ENCODE measurements at regions not wholly inside any gene's neighbourhood (a gene's known extent, or its start where the extent isn't known, plus 50 kb on each side); places are given as distances from the start of the nearest gene placed in this dataset.
A peak's percentile ranks its signal among the peaks of the same experiment; 100 is the strongest.

GRCh38 chr19:46935066-46935663 lies 74.4 kb downstream of the ARHGAP35 start:
- peak overlapping the region in 1 of 2 experiments; percentile 1; a peak in 1 of 4 replicates for H3K4me3 ChIP-seq (ENCODE audit: low read depth in 1 of 2, low read length in 2 of 2)
- H2AFZ ChIP-seq (ENCODE audit: low read depth, low read length) = no peak overlapping the region
- H3K4me2 ChIP-seq (ENCODE audit: insufficient read depth, low read length) = peak overlapping the region; percentile 36
- H3K27ac ChIP-seq (ENCODE audit: low read length) = peak overlapping the region; percentile 81
- H3K9me3 ChIP-seq (ENCODE audit: insufficient read depth, low read length, severe bottlenecking) = no peaks in the 10 kb centered on the region
- H3K36me3 ChIP-seq (ENCODE audit: insufficient read depth, low read length) = peaks cover 17% of the 10 kb centered on the region
- H3K4me1 ChIP-seq (ENCODE audit: insufficient read depth, low read length) = peaks cover 26% of the 10 kb centered on the region
- peaks cover 80% of the 10 kb centered on the region for H3K79me2 ChIP-seq (ENCODE audit: insufficient read depth, low read length)
- DNase-seq (no peak), ATAC-seq (ENCODE audit: insufficient read depth, low read depth) (peak; percentile 68)
- no peaks in the 10 kb centered on the region for H3K27me3 ChIP-seq (ENCODE audit: insufficient read depth, low read length, poor library complexity)
- TF ChIP-seq EZH2 (IDR thresholded peaks at IDR 0.05; ENCODE audit: borderline replicate concordance, low read depth, low read length, severe bottlenecking) (no peak), CTCF (IDR thresholded peaks at IDR 0.05; ENCODE audit: borderline replicate concordance, extremely low read depth, low read length, poor library complexity, severe bottlenecking) (no peak)
- peaks cover 14% of the 10 kb centered on the region; the same call in 1 of the 2 replicates for H4K20me1 ChIP-seq (ENCODE audit: insufficient read depth, low read length)
- H3K9ac ChIP-seq (ENCODE audit: low read depth, low read length) = peak overlapping the region; percentile 13

GRCh38 chr19:46943150-46943946 lies 76.3 kb upstream of the NPAS1 start:
- H4K20me1 ChIP-seq (ENCODE audit: insufficient read depth, low read length) = peaks cover 28% of the 10 kb centered on the region
- H3K79me2 ChIP-seq (ENCODE audit: insufficient read depth, low read length) = peaks cover 63% of the 10 kb centered on the region
- no peak for DNase-seq
- H3K27ac ChIP-seq (ENCODE audit: low read length) = 0 out of 2 replicates have a peak overlapping the region, but pooled peaks have one; percentile 1
- H3K27me3 ChIP-seq (ENCODE audit: insufficient read depth, low read length, poor library complexity) = no peaks in the 10 kb centered on the region
- ATAC-seq (ENCODE audit: insufficient read depth, low read depth) = no peak
- TF ChIP-seq CTCF (IDR thresholded peaks at IDR 0.05; ENCODE audit: borderline replicate concordance, extremely low read depth, low read length, poor library complexity, severe bottlenecking) (no peak), EZH2 (IDR thresholded peaks at IDR 0.05; ENCODE audit: borderline replicate concordance, low read depth, low read length, severe bottlenecking) (no peak)
- no peak overlapping the region for H2AFZ ChIP-seq (ENCODE audit: low read depth, low read length)
- no peak overlapping the region for H3K4me2 ChIP-seq (ENCODE audit: insufficient read depth, low read length)
- no peaks in the 10 kb centered on the region for H3K4me1 ChIP-seq (ENCODE audit: insufficient read depth, low read length)
- no peak overlapping the region for H3K9ac ChIP-seq (ENCODE audit: low read depth, low read length)
- H3K36me3 ChIP-seq (ENCODE audit: insufficient read depth, low read length) = peaks cover 60% of the 10 kb centered on the region
- H3K4me3 ChIP-seq (ENCODE audit: low read depth in 1 of 2, low read length in 2 of 2) = no peak overlapping the region
- no peaks in the 10 kb centered on the region for H3K9me3 ChIP-seq (ENCODE audit: insufficient read depth, low read length, severe bottlenecking)

GRCh38 chr19:46944123-46944748 lies 75.4 kb upstream of the NPAS1 start:
- Histone ChIP-seq H2AFZ (ENCODE audit: low read depth, low read length) (no peak overlapping the region), H4K20me1 (ENCODE audit: insufficient read depth, low read length) (peaks cover 28% of the 10 kb centered on the region), H3K9me3 (ENCODE audit: insufficient read depth, low read length, severe bottlenecking) (no peaks in the 10 kb centered on the region), H3K36me3 (ENCODE audit: insufficient read depth, low read length) (peaks cover 64% of the 10 kb centered on the region), H3K27ac (ENCODE audit: low read length) (no peak overlapping the region), H3K9ac (ENCODE audit: low read depth, low read length) (no peak overlapping the region), H3K27me3 (ENCODE audit: insufficient read depth, low read length, poor library complexity) (no peaks in the 10 kb centered on the region), H3K79me2 (ENCODE audit: insufficient read depth, low read length) (peaks cover 64% of the 10 kb centered on the region), H3K4me3 (ENCODE audit: low read depth in 1 of 2, low read length in 2 of 2) (no peak overlapping the region), H3K4me2 (ENCODE audit: insufficient read depth, low read length) (no peak overlapping the region), H3K4me1 (ENCODE audit: insufficient read depth, low read length) (no peaks in the 10 kb centered on the region)
- TF ChIP-seq CTCF (IDR thresholded peaks at IDR 0.05; ENCODE audit: borderline replicate concordance, extremely low read depth, low read length, poor library complexity, severe bottlenecking) (no peak), EZH2 (IDR thresholded peaks at IDR 0.05; ENCODE audit: borderline replicate concordance, low read depth, low read length, severe bottlenecking) (no peak)
- ATAC-seq (ENCODE audit: insufficient read depth, low read depth) (no peak), DNase-seq (no peak)
